ENCODE measurements at regions not wholly inside any gene's neighbourhood (a gene's known extent, or its start where the extent isn't known, plus 50 kb on each side); places are given as distances from the start of the nearest gene placed in this dataset.

GRCh38 chr7:116311816-116312471 lies 101.6 kb downstream of the TES start:
- TF ChIP-seq CTCF (IDR thresholded peaks at IDR 0.05) (no peak), POLR2A (IDR thresholded peaks at IDR 0.05) (no peak)
